D721Med (cell line): ENCODE measurements at regions not wholly inside any gene's neighbourhood (a gene's known extent, or its start where the extent isn't known, plus 50 kb on each side); places are given as distances from the start of the nearest gene placed in this dataset.

ENCODE experiments used
- DNase-seq: peaks from one replicate; pipeline ENCODE4 v3.0.0; 2011; ENCODE audit warnings: low spot score; ENCODE audit not compliant: insufficient read length
- FAIRE-seq: peaks from 2 replicates; lab custom pipeline; 2011; peaks lifted over from hg19 to GRCh38; lab: Jason Lieb, UNC
- TF ChIP-seq, protein P1 (sequence below): IDR thresholded peaks from 2 replicates; pipeline ENCODE4 v1.5.1; 2012; ENCODE audit warnings: mild to moderate bottlenecking, control low read depth; ENCODE audit not compliant: insufficient read depth; ENCODE audit errors: missing control alignments

DNA sequence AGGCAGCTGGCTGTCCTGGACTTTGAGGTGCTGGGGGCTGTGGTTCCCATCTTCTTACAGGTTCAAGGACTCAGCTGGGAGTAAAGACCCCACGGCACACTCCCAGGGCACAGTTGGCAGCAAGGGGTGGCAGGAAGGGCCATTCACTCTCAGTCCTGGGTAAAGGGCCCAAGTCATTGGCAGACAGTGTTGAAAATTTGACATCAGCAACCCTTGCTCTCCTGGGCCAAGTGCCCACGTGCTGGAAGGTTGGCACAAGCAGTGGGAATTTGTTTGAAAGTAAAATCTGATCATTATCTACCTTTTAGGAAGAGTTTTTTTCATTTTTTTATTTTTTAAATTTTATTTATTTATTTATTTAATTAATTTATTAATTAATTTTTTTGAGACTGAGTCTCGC lies 241.6 kb upstream of the MKI67 start:
- FAIRE-seq: no peak
- DNase-seq: no peak
- TF ChIP-seq, protein P1, sequence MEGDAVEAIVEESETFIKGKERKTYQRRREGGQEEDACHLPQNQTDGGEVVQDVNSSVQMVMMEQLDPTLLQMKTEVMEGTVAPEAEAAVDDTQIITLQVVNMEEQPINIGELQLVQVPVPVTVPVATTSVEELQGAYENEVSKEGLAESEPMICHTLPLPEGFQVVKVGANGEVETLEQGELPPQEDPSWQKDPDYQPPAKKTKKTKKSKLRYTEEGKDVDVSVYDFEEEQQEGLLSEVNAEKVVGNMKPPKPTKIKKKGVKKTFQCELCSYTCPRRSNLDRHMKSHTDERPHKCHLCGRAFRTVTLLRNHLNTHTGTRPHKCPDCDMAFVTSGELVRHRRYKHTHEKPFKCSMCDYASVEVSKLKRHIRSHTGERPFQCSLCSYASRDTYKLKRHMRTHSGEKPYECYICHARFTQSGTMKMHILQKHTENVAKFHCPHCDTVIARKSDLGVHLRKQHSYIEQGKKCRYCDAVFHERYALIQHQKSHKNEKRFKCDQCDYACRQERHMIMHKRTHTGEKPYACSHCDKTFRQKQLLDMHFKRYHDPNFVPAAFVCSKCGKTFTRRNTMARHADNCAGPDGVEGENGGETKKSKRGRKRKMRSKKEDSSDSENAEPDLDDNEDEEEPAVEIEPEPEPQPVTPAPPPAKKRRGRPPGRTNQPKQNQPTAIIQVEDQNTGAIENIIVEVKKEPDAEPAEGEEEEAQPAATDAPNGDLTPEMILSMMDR: no peak

DNA sequence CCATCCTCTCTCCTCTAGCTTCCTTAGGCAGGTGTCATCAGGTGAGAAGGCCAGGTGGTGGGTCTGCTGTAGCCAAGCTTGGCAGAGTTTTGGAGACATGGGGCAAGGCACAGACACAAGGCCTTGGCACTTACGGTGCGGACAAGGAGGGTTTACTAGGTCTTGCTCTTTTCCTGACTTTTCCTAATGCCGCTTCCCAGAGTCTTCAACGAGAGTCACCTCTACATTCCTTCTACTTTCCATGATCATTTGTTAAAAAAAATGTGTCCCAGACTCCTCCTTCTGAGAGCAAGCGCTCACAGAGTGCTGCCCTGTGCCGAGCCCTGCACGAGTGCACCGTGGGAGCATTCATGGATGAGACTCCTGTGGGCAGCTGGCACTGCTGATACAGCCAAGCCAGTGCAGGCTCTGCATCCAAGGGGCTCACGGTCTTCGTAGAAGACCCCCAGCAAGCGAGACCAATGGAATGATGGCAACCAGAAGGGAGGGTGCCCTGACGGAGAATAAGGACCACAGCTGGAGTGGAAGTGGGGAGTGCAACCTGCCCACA lies 243.0 kb upstream of the MKI67 start:
- no peak for DNase-seq
- TF ChIP-seq, protein P1: no peak
- no peak for FAIRE-seq

DNA sequence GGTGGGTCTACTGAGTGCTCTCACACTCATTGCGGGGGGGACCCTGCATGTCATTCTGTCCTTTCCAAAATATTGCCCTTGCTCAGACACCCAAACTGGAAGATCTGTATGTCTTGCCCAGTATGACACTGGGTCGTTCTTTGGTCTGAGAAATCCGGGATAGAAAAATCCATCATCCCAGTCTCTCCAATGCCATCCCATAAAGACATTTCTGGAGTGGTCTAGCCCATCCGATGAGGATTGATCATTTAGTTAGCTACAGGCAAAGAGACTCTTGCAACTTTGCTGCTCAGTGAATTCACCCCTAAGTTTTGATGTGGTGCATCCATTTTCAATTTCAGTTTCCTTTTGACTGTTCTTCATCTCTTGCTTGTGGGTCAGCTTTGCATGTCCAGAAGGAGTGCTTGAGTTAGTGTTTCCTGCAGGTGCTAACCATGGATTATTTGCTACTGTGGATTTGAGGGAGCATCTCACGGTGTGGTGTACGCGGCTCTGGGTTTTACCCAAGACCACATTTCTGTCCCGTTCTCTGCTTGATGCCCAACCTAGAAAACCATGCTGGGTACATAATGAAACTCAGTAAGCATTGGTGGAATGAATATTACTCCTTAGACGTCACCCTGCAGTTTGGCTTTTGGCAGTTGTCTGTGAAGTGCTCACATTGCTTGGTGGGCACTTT lies 247.0 kb upstream of the MKI67 start:
- no peak for FAIRE-seq

DNA sequence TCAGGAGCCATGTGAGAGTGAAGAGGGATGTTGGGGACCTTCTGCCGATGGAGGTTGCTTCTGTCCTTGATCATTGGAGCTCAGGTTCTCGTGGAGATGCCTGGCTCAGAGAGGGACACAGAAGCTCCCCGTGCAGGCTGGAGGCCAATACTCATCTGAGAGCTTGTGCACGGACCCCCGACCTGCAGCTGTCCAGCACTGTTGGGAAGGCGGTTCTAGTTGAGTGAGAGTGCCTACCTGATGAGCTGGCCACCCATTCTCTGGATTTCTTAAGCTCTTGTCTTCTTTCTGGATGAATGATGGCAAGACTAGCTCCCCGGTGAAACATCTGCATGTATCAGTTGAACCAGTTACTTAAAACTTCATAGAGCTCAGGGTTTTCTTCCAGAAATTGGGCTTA lies 247.6 kb upstream of the MKI67 start:
- no peak for FAIRE-seq
- TF ChIP-seq, protein P1: no peak
- DNase-seq: no peak

More for the DNA sequence above, 247.0 kb upstream of the MKI67 start:
- DNase-seq: no peak
- TF ChIP-seq, protein P1: no peak

DNA sequence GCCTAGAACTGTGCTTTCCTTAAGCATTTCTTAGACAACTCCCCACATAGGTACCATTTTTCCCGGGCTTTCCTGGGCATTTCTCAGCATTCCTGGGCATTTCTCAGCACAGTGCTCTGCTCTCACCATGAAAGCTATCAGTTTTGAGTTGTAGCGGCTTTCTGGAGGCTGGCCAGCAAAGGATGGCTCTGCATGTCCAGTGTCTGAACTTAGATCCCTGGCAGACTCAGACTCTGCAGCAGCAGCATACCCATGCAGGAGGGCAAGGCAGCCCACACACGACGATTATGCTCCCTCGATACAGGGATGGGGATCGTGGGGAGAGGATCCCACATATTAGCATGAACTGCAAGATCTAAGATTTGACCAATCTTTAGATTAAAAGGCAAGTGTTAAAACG lies 248.9 kb upstream of the MKI67 start:
- TF ChIP-seq, protein P1: no peak
- FAIRE-seq (no peak), DNase-seq (no peak)

DNA sequence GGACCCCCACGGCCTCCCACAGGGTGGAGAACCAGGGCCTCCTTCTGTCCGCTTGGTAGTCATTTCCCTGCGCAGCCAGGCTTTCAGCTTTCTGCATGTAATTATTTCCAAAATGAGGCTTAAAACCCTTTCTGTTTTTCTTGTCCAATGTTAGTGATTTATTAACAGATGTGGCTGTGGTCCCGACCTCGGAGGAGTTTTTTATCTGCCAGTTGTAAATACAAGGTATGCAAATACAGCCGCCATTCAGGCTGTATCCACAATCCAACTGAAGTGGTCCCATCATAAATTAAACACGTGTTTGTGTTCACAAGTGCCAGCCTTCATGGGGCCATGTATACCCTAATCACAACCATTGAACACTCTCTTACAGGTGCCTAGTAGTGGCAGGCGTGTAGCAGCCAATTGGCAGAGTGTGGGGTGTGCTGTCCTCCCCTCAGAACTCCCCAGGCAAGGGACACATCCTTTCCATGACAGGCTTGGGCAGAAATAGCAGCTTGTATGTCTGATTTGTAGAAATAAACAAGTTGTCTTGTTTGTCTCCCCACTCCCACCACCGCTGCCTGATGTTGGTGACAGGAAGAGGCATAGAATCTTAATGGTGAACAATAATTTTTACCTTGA lies 251.3 kb upstream of the MKI67 start:
- TF ChIP-seq, protein P1: no peak
- FAIRE-seq: no peak

DNA sequence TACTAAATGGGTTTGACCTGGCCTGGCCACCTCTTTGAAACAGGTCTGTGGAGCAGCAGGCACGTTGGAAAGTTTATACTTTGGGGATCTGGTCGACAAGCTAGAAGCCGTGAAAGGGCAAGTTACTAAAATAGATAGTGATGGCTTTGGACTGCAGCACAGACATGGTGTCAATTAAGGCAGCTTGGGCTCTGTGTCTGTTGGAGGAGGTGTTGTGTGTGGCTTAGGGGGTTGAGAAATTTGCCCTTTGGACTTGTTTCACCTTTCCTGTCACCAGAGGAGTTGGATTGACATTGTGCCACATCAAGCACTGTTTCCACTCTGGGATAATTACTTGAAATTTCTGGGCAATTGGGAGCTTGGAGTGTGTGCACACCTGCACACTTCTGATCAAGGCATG lies 251.8 kb upstream of the MKI67 start:
- TF ChIP-seq, protein P1: no peak
- DNase-seq: no peak

More for the DNA sequence above, 251.3 kb upstream of the MKI67 start:
- DNase-seq: no peak

More for the DNA sequence above, 251.8 kb upstream of the MKI67 start:
- FAIRE-seq: no peak
